ENCODE measurements at regions not wholly inside any gene's neighbourhood (a gene's known extent, or its start where the extent isn't known, plus 50 kb on each side); places are given as distances from the start of the nearest gene placed in this dataset.

DNA sequence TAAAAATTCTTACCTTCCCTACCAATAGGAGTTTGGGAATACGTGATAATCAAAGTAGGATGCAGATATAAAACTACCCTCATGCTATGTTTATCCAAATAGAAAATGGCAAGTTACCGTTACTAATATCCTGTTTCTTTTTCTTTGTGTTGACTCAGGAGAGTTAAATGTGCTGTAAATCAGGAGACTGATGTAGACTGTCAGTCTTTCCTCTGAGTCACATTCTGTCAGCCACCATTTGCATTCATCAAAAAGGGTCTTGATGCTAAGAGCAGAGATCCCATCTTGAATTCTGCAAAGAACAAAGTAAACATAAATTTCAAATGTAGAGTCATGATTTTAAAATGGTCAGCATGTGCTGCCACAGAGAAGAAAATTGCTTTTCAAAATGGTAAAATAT is 712.8 kb downstream of the SOCS6 start:
- no peak for DNase-seq (ENCODE audit: low read depth)

GRCh38 chr18:70998490-70998889 is 709.6 kb downstream of the SOCS6 start:
- no peak for DNase-seq (ENCODE audit: low read depth)

- DNase-seq (ENCODE audit: low read depth) = peak; percentile 10
Observed at GRCh38 chr18:70994116-70994515, 705.3 kb downstream of the SOCS6 start.

DNA sequence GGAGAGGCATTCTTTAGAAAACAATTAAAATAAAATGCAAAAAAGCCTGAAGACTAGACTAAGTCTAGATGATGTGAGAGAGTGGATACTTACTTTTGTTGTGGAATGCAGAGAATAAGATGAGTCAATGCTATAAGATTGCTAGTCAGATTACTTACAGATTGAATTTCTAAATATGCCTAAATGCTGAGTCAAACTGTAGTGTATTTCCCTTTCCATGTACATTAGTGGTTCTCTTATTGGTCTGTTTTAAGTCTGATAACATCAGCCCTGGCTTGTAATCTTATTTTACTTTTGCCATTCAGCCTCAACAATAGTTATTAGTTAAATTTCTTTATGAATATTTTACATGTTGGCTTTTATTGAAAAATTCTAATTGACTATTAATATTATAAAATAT is 702.7 kb downstream of the SOCS6 start:
- DNase-seq (ENCODE audit: low read depth) = peak; percentile 24

- DNase-seq (ENCODE audit: low read depth) = no peak
Observed at GRCh38 chr18:70985948-70986347, 697.1 kb downstream of the SOCS6 start.

- no peak for DNase-seq (ENCODE audit: low read depth)
Observed at GRCh38 chr18:70982292-70982691, 693.4 kb downstream of the SOCS6 start.

DNA sequence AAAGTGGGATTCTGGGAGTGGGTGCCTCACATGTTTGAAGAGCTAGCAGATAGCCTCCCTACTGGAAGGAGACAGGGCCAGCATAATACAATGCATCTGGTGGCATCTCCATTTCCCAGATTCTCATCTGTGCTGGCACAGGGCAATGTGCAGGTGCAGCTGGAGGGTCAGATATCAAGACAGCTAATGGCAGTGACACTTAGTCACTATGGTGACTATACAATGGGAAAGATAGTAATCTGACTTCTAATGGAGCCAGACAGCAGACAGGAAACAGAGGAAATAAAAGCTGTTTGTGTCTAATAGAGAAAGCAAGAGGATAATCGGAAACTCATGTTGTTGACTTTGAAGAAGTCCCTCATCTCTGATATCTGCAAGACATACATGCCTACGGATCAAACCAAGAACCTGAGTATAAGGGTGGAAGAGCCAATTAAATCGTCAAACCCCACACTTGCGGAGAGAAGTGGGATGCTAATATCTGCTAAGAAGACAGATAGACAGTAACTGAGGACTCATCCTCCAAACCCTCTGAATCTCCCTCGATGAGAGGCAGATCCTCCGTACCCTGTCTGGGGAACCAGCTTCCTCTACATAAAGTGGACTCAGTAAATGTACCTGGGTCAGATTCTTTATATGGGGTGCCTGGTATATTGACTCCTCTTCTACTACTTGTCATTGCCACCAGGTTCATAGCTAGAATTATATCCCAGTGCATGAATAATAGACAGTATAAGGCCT is 692.7 kb downstream of the SOCS6 start:
- no peak for DNase-seq (ENCODE audit: low read depth)

- no peak for DNase-seq (ENCODE audit: low read depth)
Observed at GRCh38 chr18:70973626-70974025, 684.8 kb downstream of the SOCS6 start.

- DNase-seq (ENCODE audit: low read depth) = no peak
Observed at GRCh38 chr18:70966419-70966818, 677.6 kb downstream of the SOCS6 start.

- DNase-seq (ENCODE audit: low read depth) = no peak
Observed at GRCh38 chr18:70961939-70962338, 673.1 kb downstream of the SOCS6 start.

GRCh38 chr18:70956554-70956953 is 667.7 kb downstream of the SOCS6 start:
- DNase-seq (ENCODE audit: low read depth) = no peak

DNA sequence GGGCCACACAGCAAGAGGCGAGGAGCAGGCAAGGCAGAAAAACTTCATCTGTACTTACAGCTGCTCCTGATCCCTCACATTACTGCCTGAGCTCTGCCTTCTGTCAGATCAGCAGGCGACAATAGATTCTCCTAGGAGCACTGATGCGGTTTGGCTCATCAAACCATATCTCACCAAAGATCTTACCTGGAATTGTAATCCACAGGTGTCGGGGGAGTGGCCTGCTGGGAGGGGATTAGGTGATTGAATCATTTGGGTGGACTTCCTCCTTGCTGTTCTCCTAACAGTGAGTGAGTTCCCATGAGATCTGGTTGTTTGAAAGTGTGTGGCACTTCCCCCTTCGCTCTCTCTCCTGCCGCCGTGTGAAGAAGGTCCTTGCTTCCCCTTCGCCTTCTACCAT is 647.3 kb downstream of the SOCS6 start:
- DNase-seq (ENCODE audit: low read depth) = no peak

GRCh38 chr18:70931942-70932814 is 643.3 kb downstream of the SOCS6 start:
- peak; percentile 2 for DNase-seq (ENCODE audit: low read depth)

DNA sequence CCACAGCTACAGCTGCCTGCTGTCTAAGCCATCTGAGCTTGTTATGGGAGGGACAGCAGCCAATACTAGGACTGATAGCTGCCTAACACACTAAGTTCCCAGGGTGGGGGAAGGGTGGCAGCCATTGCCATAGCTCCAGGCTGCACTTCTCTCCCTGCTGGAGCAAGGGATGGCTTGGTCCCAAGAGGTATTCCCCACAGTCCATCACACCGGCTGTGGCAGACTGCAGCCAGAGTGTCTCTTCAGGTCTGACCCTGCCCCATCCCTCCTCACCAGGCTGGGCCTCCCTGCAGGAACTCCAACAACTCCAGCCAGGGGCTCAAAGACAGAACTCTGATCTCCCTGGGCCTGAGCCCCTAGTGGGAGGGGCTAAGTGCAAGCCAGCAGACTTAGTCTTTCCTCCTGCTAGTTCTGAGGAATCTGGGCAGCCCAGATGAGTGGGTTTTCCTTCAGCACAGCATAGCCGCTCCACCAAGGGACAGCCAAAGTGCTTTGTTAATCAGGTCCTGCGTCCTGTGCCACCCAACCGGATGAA is 632.1 kb downstream of the SOCS6 start:
- no peak for DNase-seq (ENCODE audit: low read depth)

- no peak for DNase-seq (ENCODE audit: low read depth)
Observed at GRCh38 chr18:70907673-70908072, 618.8 kb downstream of the SOCS6 start.

DNA sequence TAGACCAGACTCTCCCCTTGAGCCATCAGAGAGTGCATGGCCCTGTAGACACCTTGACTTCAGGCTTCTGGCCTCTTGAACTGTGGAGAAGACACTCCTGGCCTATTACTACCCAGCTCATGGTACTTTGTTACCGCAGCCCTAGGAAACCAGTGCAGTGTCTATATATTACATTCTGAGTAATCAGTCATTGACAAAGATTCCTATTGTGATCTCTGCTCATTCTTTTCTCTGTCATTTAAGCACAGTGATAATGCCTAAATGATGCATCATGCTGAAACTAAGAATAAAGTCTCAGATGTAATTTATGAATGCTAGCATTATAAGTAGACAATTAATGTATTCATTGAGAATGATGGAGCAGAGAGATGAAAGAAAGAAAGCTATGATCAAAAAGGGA is 603.5 kb downstream of the SOCS6 start:
- DNase-seq (ENCODE audit: low read depth) = no peak

DNA sequence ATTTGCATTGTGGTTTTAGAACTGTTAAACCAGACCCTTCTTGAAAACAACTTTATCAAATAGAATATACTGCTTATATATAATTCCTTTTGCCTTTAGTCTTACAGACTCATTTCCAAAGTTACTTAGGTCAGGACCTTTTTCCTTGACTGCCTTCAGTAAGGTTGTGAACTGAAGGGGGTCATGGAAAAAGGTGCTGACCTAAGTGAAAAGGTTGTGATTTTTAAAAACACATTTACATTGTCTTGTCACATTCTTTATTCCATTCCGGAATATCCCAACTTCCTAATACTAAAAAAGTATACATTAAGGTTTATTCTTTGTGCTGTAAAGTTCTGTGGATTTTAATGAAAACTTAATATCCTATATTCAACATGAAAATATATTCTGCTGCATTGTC is 581.4 kb downstream of the SOCS6 start:
- DNase-seq (ENCODE audit: low read depth) = no peak

GRCh38 chr18:70848329-70848728 is 559.5 kb downstream of the SOCS6 start:
- DNase-seq (ENCODE audit: low read depth) = no peak

GRCh38 chr18:70840649-70841048 is 551.8 kb downstream of the SOCS6 start:
- no peak for DNase-seq (ENCODE audit: low read depth)

GRCh38 chr18:70827632-70828031 is 538.8 kb downstream of the SOCS6 start:
- no peak for DNase-seq (ENCODE audit: low read depth)

DNA sequence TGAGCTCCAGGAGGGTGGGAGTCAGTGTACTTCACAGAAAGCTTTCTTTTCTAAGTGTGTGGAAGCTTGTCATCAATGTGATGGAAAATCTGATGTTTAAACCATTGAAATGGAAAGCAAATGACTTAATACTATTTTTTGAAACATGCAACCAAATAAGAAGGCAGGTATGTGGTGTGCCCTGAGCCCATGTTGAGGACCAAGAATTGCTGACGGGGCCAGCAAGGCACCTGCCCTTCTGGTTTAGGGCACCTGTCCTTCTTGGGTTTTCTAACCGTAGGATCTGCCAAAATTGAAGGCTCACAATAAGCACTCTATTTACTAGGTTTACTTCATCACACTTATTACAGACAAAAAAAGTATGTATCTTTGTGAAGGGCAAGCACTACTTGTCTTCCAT is 537.7 kb downstream of the SOCS6 start:
- no peak for DNase-seq (ENCODE audit: low read depth)

DNA sequence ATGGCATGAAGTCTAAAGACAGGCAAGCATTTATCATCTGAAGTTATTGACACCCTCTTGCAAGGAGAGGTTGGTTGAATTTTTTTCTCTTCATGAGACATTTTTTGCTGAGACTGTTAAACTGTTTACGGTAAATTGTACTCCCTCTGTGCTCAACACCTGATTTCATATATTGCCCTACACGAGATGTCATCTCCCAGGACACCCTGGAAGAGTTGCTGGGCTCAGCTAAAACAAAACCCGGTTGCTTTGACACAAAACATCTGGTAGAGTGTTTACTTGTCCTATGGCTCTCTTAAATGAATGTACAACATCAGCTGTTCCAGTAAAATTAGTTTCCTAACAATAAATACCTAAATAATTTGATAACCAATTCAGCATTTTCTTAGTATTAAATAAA is 533.8 kb downstream of the SOCS6 start:
- no peak for DNase-seq (ENCODE audit: low read depth)

GRCh38 chr18:70822117-70822516 is 533.3 kb downstream of the SOCS6 start:
- no peak for DNase-seq (ENCODE audit: low read depth)

Measured in HS-5 (cell line).